B cell (primary cell): ENCODE measurements at regions not wholly inside any gene's neighbourhood (a gene's known extent, or its start where the extent isn't known, plus 50 kb on each side); places are given as distances from the start of the nearest gene placed in this dataset.

Source experiments
- ATAC-seq: fragments of 200-7000 bp; cut with Tn5 transposase; one replicate; pipeline ENCODE4 v1.10.0; 2021; ENCODE audit warnings: low read depth, mild to moderate bottlenecking, moderate number of reproducible peaks, moderate library complexity
- CTCF ChIA-PET: fragments of 350-600 bp; sonication (Branson Sonifier 250); formaldehyde crosslinking; loops from one replicate; lab custom pipeline; 2021; ENCODE audit warnings: antibody characterized with exemption, inconsistent platforms; lab: Charles Lee
- POLR2A ChIA-PET: fragments of 350-600 bp; sonication (Branson Sonifier 250); formaldehyde crosslinking; loops from one replicate; lab custom pipeline; 2021; ENCODE audit warnings: antibody characterized with exemption; lab: Charles Lee
- DNase-seq: peaks from one replicate; pipeline ENCODE4 v3.0.0; 2013
- H2AFZ ChIP-seq: 2 replicates; pipeline ENCODE4 v1.6.1; 2012; ENCODE audit warnings: mild to moderate bottlenecking, low read depth, low read length; ENCODE audit not compliant: insufficient read depth, poor library complexity, severe bottlenecking
- H3K27ac ChIP-seq, 2 donors: 1 replicate in 1 of 2; 2 replicates in 1 of 2; pipeline ENCODE4 v1.5.1; 2012 to 2013; ENCODE audit warnings: low read length in 2 of 2, mild to moderate bottlenecking in 2 of 2, moderate library complexity in 1 of 2
- H3K27me3 ChIP-seq, 4 experiments: fragments of 200-600 bp in 1 of 4; sonication (generic) in 1 of 4; replicated peaks in 1 of 4; 1 replicate in 2 of 4; 2 replicates in 2 of 4; pipeline versions ENCODE4 v1.6.1 to v1.7.0; 2013 to 2016; ENCODE audit warnings: low read length in 3 of 4, mild to moderate bottlenecking in 2 of 4, mixed read lengths in 1 of 4, moderate library complexity in 1 of 4; ENCODE audit not compliant: insufficient read depth in 4 of 4, control insufficient read depth in 3 of 4; ENCODE audit errors: control extremely low read depth in 1 of 4
- H3K36me3 ChIP-seq, 2 experiments: replicated peaks in 1 of 2; 1 replicate in 1 of 2; 2 replicates in 1 of 2; pipeline versions ENCODE4 v1.6.1 to v1.7.1; 2013; ENCODE audit warnings: low read length in 1 of 2; ENCODE audit not compliant: insufficient read depth in 2 of 2, control insufficient read depth in 1 of 2; ENCODE audit errors: control extremely low read depth in 1 of 2, extremely low read depth in 1 of 2
- H3K4me1 ChIP-seq, 2 donors: fragments of 200-600 bp in 1 of 2; sonication (generic) in 1 of 2; 1 replicate in 1 of 2; 2 replicates in 1 of 2; pipeline versions ENCODE4 v1.5.1 to v1.6.1; 2013 to 2017; ENCODE audit warnings: low read length in 2 of 2; ENCODE audit not compliant: control insufficient read depth in 2 of 2, insufficient read depth in 2 of 2
- H3K4me2 ChIP-seq: replicated peaks from 2 replicates; pipeline ENCODE3; 2012; ENCODE audit warnings: mild to moderate bottlenecking, low read depth, low read length; ENCODE audit not compliant: poor library complexity, severe bottlenecking
- H3K4me3 ChIP-seq, 5 experiments: fragments of 200-600 bp in 1 of 5; sonication (generic) in 1 of 5; 1 replicate in 3 of 5; 2 replicates in 2 of 5; pipeline versions ENCODE4 v1.5.1 to v1.7.0; 2011 to 2016; ENCODE audit warnings: low read length in 4 of 5, mild to moderate bottlenecking in 4 of 5, low read depth in 2 of 5, control low read depth in 1 of 5, moderate library complexity in 1 of 5; ENCODE audit not compliant: insufficient read depth in 1 of 5; ENCODE audit errors: control extremely low read depth in 1 of 5, extremely low read depth in 1 of 5
- H3K79me2 ChIP-seq: fragments of 200-600 bp; sonication (generic); one replicate; pipeline ENCODE4 v1.6.0; 2016; ENCODE audit warnings: low read length; ENCODE audit not compliant: control insufficient read depth, insufficient read depth
- H3K9ac ChIP-seq: fragments of 200-600 bp; sonication (generic); 2 replicates; pipeline ENCODE4 v1.6.1; 2017; ENCODE audit warnings: mild to moderate bottlenecking, low read length, moderate library complexity
- H3K9me3 ChIP-seq, 3 donors: one replicate each; pipeline versions ENCODE4 v1.6.1 to v1.7.1; 2013; ENCODE audit warnings: low read length in 2 of 3; ENCODE audit not compliant: control insufficient read depth in 2 of 3, insufficient read depth in 1 of 3; ENCODE audit errors: control extremely low read depth in 1 of 3
- H4K20me1 ChIP-seq: 2 replicates; pipeline ENCODE4 v1.6.0; 2012; ENCODE audit warnings: mild to moderate bottlenecking, low read length; ENCODE audit not compliant: insufficient read depth, control insufficient read depth, poor library complexity, severe bottlenecking
- H3K27ac Mint-ChIP-seq: one replicate; pipeline ENCODE4 v1.8.0; 2021; ENCODE audit warnings: mixed read lengths
- H3K27me3 Mint-ChIP-seq: one replicate; pipeline ENCODE4 v1.8.0; 2021; ENCODE audit warnings: mixed read lengths
- H3K4me1 Mint-ChIP-seq: one replicate; pipeline ENCODE4 v1.8.0; 2021; ENCODE audit warnings: mixed read lengths
- H3K4me3 Mint-ChIP-seq: one replicate; pipeline ENCODE4 v1.8.0; 2021; ENCODE audit warnings: mixed read lengths
- H3K9me3 Mint-ChIP-seq: one replicate; pipeline ENCODE4 v1.8.0; 2022; ENCODE audit warnings: mixed read lengths; ENCODE audit not compliant: insufficient read depth
- EZH2 ChIP-seq: IDR thresholded peaks from 2 replicates; pipeline ENCODE4 v1.6.1; 2012; ENCODE audit warnings: borderline replicate concordance, low read depth, mild to moderate bottlenecking, moderate library complexity, low read length; ENCODE audit not compliant: insufficient read depth, poor library complexity, severe bottlenecking
- WGBS: methylation state at CpG from one replicate; pipeline ENCODE4 v1.1.5; 2013; ENCODE audit warnings: missing lambda C conversion rate; ENCODE audit not compliant: insufficient coverage; 5-methylcytosine and 5-hydroxymethylcytosine counted together
- intact Hi-C: fragments of 100-400 bp; cut with micrococcal nuclease; formaldehyde crosslinking; loops from one replicate; pipeline ENCODE4 v1.10.0; 2022
- TF ChIP-seq, protein P1 (sequence below): fragments of 200-600 bp; IDR thresholded peaks from one replicate; pipeline ENCODE4 v1.8.0; 2022; ENCODE audit warnings: antibody characterized with exemption, mild to moderate bottlenecking

DNA sequence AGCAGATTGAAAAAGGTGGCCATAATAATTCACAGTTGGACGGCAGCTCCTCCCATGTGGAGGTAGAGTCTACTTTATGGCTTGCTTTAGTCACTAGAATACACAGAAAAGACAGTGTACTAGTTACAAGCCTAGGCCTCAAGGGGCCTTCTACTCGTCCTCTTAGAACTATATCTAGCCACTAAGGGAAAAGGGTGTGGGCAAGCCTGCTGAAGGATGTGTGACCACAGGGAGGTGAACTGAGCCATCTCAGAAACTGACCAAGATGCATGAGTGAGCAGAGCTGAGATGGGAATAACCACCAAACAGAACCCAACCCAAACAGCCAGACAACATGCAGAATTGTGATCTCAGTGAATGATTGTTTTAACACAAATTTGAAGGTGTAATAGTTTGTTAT is 335.6 kb upstream of the LMCD1 start:
- Mint-ChIP-seq H3K4me1 (no peaks in the 10 kb centered on the region), H3K27ac (no peak overlapping the region), H3K9me3 (no peaks in the 10 kb centered on the region), H3K27me3 (peaks cover 3% of the 10 kb centered on the region), H3K4me3 (no peak overlapping the region)
- Histone ChIP-seq H3K9ac (no peak overlapping the region), H3K79me2 (no peaks in the 10 kb centered on the region), H3K4me2 (no peak overlapping the region), H3K27me3 (no peaks in the 10 kb centered on the region), H2AFZ (no peak overlapping the region), H3K4me3 (no peak overlapping the region), H3K36me3 (no peaks in the 10 kb centered on the region), H4K20me1 (no peaks in the 10 kb centered on the region), H3K4me1 (no peaks in the 10 kb centered on the region), H3K9me3 (peaks cover 0 to 12% (median 0%) of the 10 kb centered on the region in 3 donors), H3K27ac (no peak overlapping the region)
- DNase-seq (no peak), ATAC-seq (no peak)
- intact Hi-C loops: no loop called here
- TF ChIP-seq, protein P1, sequence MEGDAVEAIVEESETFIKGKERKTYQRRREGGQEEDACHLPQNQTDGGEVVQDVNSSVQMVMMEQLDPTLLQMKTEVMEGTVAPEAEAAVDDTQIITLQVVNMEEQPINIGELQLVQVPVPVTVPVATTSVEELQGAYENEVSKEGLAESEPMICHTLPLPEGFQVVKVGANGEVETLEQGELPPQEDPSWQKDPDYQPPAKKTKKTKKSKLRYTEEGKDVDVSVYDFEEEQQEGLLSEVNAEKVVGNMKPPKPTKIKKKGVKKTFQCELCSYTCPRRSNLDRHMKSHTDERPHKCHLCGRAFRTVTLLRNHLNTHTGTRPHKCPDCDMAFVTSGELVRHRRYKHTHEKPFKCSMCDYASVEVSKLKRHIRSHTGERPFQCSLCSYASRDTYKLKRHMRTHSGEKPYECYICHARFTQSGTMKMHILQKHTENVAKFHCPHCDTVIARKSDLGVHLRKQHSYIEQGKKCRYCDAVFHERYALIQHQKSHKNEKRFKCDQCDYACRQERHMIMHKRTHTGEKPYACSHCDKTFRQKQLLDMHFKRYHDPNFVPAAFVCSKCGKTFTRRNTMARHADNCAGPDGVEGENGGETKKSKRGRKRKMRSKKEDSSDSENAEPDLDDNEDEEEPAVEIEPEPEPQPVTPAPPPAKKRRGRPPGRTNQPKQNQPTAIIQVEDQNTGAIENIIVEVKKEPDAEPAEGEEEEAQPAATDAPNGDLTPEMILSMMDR: no peak
- TF ChIP-seq EZH2: no peak
- CTCF ChIA-PET: no interaction called here
- no CpG with 5 or more reads among the region's 2 CpGs for WGBS
- POLR2A ChIA-PET: no interaction called here

DNA sequence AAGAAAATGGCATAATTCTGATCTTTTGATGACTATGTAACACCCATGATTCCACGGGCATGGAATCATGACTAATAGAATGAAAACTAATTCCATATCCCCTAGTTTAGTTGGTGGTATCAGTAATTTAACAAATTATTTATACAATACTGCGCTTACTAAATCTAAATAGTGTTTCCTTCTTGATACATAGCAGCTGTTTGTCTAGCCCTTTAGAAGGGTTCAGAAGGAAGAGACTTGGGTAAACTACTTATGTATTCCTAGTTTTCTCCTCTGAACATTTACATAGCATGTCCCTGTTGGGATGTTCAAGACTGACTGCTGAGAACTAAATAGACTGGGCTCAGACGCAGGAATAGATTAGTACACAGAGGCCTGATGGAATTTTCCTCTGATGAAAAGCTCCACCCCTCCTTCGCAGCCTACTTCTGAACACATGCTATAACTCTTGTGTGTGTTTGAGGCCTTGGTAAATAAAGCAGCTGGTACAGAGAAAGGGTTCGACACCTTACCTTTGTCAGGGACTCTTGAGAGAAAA is 330.6 kb upstream of the LMCD1 start:
- no peaks in the 10 kb centered on the region for H3K79me2 ChIP-seq
- peaks cover 0 to 8% (median 0%) of the 10 kb centered on the region in 3 donors for H3K9me3 ChIP-seq
- Mint-ChIP-seq H3K4me1 (no peaks in the 10 kb centered on the region), H3K27ac (no peak overlapping the region), H3K27me3 (no peaks in the 10 kb centered on the region), H3K4me3 (no peak overlapping the region), H3K9me3 (no peaks in the 10 kb centered on the region)
- no peak for DNase-seq
- no peaks in the 10 kb centered on the region for H3K4me1 ChIP-seq
- CTCF ChIA-PET: no interaction called here
- H3K4me3 ChIP-seq: no peak overlapping the region
- POLR2A ChIA-PET: no interaction called here
- H3K27me3 ChIP-seq: no peaks in the 10 kb centered on the region
- H4K20me1 ChIP-seq: no peaks in the 10 kb centered on the region
- no peak overlapping the region for H3K9ac ChIP-seq
- no CpG with 5 or more reads among the region's 5 CpGs for WGBS
- no peaks in the 10 kb centered on the region for H3K36me3 ChIP-seq
- TF ChIP-seq, protein P1: no peak
- no peak for TF ChIP-seq EZH2
- no peak overlapping the region for H3K4me2 ChIP-seq
- ATAC-seq: no peak
- intact Hi-C loops: no loop called here
- H2AFZ ChIP-seq: no peak overlapping the region
- no peak overlapping the region for H3K27ac ChIP-seq
